Caco-2 (cell line): ENCODE measurements at regions not wholly inside any gene's neighbourhood (a gene's known extent, or its start where the extent isn't known, plus 50 kb on each side); places are given as distances from the start of the nearest gene placed in this dataset.
"Not testable (repeated sequence)": the region's sequence is repeated elsewhere in the genome, so short reads cannot be mapped to it uniquely, and the experiment has no call there.

Experiments
- BruUV-seq: library from RNA; stranded (reverse); fragments of 400-500 nt; replicated peaks from 2 replicates; lab custom pipeline; 2021; lab: Mats Ljungman, UMichigan
- CTCF ChIA-PET: fragments of 300-600 bp; sonication (Branson Sonifier 250); formaldehyde crosslinking; loops from one replicate; lab custom pipeline; 2022; ENCODE audit warnings: antibody characterized with exemption; lab: Charles Lee
- POLR2A ChIA-PET: fragments of 300-600 bp; sonication (Branson Sonifier 250); formaldehyde crosslinking; loops from one replicate; lab custom pipeline; 2022; ENCODE audit warnings: antibody characterized with exemption; lab: Charles Lee
- DNase-seq, 2 experiments: peaks; one replicate each; pipeline versions ENCODE4 v3.0.0 to v3.0.0-alpha.2; 2020 to 2022
- H3K27me3 ChIP-seq: replicated peaks from 2 replicates; pipeline ENCODE4 v1.6.0; 2011; ENCODE audit warnings: low read length; ENCODE audit not compliant: control insufficient read depth, insufficient read depth
- H3K36me3 ChIP-seq: 2 replicates; pipeline ENCODE4 v1.5.1; 2011; ENCODE audit warnings: low read length; ENCODE audit not compliant: control insufficient read depth, insufficient read depth
- H3K4me1 ChIP-seq: fragments of 250-450 bp; sonication (Bioruptor Pico); 2 replicates; pipeline ENCODE4 v1.5.1; 2020; ENCODE audit warnings: mild to moderate bottlenecking
- H3K4me3 ChIP-seq: 2 replicates; pipeline ENCODE4 v1.5.1; 2011; ENCODE audit warnings: low read depth, mild to moderate bottlenecking, control low read depth, low read length
- H3K9me3 ChIP-seq: fragments of 250-450 bp; sonication (Bioruptor Pico); 2 replicates; pipeline ENCODE4 v1.5.1; 2020; ENCODE audit warnings: mild to moderate bottlenecking, moderate library complexity
- H3K27ac Mint-ChIP-seq: one replicate; pipeline ENCODE4 v1.8.0; 2022; ENCODE audit warnings: mixed read lengths; ENCODE audit not compliant: unreplicated experiment
- H3K27me3 Mint-ChIP-seq: one replicate; pipeline ENCODE4 v1.8.0; 2022; ENCODE audit warnings: mixed read lengths; ENCODE audit not compliant: insufficient read depth, unreplicated experiment
- H3K36me3 Mint-ChIP-seq: one replicate; pipeline ENCODE4 v1.8.0; 2022; ENCODE audit warnings: mild to moderate bottlenecking, mixed read lengths; ENCODE audit not compliant: insufficient read depth, unreplicated experiment
- H3K4me1 Mint-ChIP-seq: one replicate; pipeline ENCODE4 v1.8.0; 2022; ENCODE audit warnings: low read depth, mixed read lengths; ENCODE audit not compliant: unreplicated experiment
- H3K4me3 Mint-ChIP-seq: one replicate; pipeline ENCODE4 v1.8.0; 2022; ENCODE audit warnings: mild to moderate bottlenecking, moderate library complexity, mixed read lengths; ENCODE audit not compliant: unreplicated experiment
- H3K9me3 Mint-ChIP-seq: one replicate; pipeline ENCODE4 v1.8.0; 2022; ENCODE audit warnings: mixed read lengths; ENCODE audit not compliant: unreplicated experiment
- intact Hi-C: fragments of 100-400 bp; cut with micrococcal nuclease; formaldehyde crosslinking; loops from one replicate; pipeline ENCODE4 v1.10.0; 2022; ENCODE audit not compliant: unreplicated experiment
- TF ChIP-seq, protein P1 (sequence below), 2 experiments: fragments of 200-600 bp in 1 of 2; IDR thresholded peaks; 1 replicate in 1 of 2; 2 replicates in 1 of 2; pipeline versions ENCODE4 v1.5.1 to v1.8.0; 2011 to 2022; ENCODE audit warnings: antibody characterized with exemption in 1 of 2, control low read depth in 1 of 2, inconsistent platforms in 1 of 2, low read depth in 1 of 2, low read length in 1 of 2, mild to moderate bottlenecking in 1 of 2, moderate library complexity in 1 of 2; ENCODE audit not compliant: insufficient read depth in 1 of 2, severe bottlenecking in 1 of 2, unreplicated experiment in 1 of 2

DNA sequence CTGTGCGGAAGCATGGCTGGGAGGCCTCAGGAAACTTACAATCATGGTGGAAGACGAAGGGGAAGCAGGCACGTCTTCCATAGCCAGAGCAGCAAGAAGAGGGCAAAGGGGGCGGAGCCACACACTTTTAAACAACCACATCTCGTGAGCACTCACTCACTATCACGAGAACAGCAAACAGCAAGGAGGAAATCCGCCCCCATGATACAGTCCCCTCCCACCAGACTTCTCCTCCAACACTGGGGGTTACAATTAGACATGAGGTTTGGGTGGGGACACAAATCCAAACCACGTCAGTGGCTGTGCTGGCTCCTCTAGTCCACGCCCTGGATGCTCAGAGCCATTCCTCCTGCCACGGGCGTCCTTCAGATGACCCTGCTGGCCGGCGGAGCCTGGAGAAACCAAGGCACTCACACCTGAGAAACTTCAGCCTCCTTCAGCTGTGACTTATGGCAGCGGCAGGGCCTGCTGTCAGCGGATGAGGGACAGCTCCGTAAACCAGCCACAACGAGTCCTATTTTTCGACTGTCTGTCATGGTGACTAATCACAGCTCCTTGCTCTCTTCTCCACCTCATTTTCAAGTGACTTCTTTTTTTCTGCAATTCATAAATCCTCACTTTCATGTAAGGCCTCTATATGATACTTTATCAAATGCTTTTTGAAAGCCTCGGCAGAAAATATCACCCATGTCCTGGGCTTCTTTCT is 167.9 kb upstream of the PFKP start:
- H3K36me3 Mint-ChIP-seq = no peaks in the 10 kb centered on the region
- no peak overlapping the region for H3K4me3 Mint-ChIP-seq
- no peak overlapping the region for H3K27ac Mint-ChIP-seq
- no peaks in the 10 kb centered on the region for H3K4me1 Mint-ChIP-seq
- ChIA-PET CTCF (no interaction called here), POLR2A (no interaction called here)
- Histone ChIP-seq H3K9me3 (no peaks in the 10 kb centered on the region), H3K36me3 (no peaks in the 10 kb centered on the region), H3K4me1 (no peaks in the 10 kb centered on the region), H3K4me3 (no peak overlapping the region), H3K27me3 (peaks cover 6% of the 10 kb centered on the region)
- TF ChIP-seq, protein P1, sequence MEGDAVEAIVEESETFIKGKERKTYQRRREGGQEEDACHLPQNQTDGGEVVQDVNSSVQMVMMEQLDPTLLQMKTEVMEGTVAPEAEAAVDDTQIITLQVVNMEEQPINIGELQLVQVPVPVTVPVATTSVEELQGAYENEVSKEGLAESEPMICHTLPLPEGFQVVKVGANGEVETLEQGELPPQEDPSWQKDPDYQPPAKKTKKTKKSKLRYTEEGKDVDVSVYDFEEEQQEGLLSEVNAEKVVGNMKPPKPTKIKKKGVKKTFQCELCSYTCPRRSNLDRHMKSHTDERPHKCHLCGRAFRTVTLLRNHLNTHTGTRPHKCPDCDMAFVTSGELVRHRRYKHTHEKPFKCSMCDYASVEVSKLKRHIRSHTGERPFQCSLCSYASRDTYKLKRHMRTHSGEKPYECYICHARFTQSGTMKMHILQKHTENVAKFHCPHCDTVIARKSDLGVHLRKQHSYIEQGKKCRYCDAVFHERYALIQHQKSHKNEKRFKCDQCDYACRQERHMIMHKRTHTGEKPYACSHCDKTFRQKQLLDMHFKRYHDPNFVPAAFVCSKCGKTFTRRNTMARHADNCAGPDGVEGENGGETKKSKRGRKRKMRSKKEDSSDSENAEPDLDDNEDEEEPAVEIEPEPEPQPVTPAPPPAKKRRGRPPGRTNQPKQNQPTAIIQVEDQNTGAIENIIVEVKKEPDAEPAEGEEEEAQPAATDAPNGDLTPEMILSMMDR (IDR thresholded peaks at IDR 0.05; ENCODE audit: insufficient read depth in 1 of 2, low read depth in 1 of 2, low read length in 1 of 2, severe bottlenecking in 1 of 2, unreplicated experiment in 1 of 2) = no peak
- H3K9me3 Mint-ChIP-seq = no peaks in the 10 kb centered on the region
- BruUV-seq = no TSS peak
- peaks cover 30% of the 10 kb centered on the region for H3K27me3 Mint-ChIP-seq
- no peak for DNase-seq
- intact Hi-C loops = no loop called here

DNA sequence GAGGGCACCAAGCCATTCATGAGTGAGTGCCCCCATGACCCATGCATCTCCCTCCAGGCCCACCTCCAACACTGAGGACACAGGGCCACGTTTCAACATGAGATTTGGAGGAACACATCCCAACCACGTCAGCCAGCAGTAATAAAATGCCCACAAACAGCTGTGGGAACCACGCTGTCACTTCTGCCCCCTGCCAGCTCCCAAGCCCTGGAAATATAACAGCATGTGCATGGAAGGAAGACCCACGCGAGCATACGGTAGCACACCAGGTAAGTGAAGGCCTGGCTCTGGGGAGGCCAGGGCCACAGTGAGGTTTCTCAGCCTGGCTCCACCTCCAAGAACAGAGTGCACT is 168.9 kb upstream of the PFKP start:
- Mint-ChIP-seq H3K4me3 (no peak overlapping the region), H3K9me3 (no peaks in the 10 kb centered on the region), H3K4me1 (no peaks in the 10 kb centered on the region), H3K36me3 (no peaks in the 10 kb centered on the region), H3K27me3 (peaks cover 25% of the 10 kb centered on the region), H3K27ac (no peak overlapping the region)
- TF ChIP-seq, protein P1 (IDR thresholded peaks at IDR 0.05; ENCODE audit: insufficient read depth in 1 of 2, low read depth in 1 of 2, low read length in 1 of 2, severe bottlenecking in 1 of 2, unreplicated experiment in 1 of 2) = no peak
- ChIA-PET CTCF (no interaction called here), POLR2A (no interaction called here)
- no peaks in the 10 kb centered on the region for H3K4me1 ChIP-seq
- DNase-seq = no peak
- H3K27me3 ChIP-seq = peaks cover 5% of the 10 kb centered on the region
- H3K36me3 ChIP-seq = no peaks in the 10 kb centered on the region
- no peak overlapping the region for H3K4me3 ChIP-seq
- BruUV-seq = no TSS peak
- no peaks in the 10 kb centered on the region for H3K9me3 ChIP-seq
- intact Hi-C loops = no loop called here

DNA sequence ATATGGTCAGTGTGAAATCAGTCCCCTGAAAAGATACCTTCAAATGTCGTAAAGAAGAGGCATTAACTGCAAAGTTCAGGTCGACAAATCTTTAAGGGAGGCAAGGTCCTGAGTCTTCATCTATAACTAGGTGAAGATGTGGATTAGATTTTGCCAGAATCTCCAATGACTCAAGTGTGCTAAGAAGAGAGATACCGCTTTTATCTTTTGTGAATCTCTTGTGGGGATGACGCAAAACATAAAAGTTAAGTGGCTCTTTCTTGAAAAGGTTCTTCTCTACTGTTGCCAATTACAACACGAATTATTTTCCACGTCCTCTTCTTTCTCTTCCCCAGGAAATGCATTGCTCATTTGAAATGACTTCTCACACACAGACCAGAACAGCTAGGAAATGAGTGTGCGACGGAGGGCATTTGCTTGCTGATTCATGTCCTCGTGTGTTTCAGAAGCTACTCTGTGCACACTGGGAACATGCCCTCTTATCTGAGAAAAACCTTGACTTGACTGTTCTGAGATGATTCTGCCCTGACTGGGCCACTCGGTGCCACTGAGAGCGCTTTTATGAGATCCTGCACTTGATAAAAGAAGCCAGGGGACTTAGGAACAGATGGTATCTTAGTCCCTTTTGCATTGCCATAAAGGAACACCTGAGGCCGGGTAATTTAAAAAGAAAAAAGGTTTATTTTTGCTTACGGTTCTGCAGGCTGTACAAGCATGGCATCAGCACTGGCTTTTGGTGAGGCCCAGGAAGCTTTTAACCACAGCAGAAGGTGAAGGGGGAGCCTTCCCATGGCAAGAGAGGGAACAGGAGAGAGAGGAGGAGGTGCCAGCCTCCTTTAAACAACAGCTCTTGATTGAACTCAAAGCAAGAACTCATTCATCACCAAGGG is 169.5 kb upstream of the PFKP start:
- Histone ChIP-seq H3K4me1 (no peaks in the 10 kb centered on the region), H3K36me3 (no peaks in the 10 kb centered on the region), H3K4me3 (no peak overlapping the region), H3K27me3 (peaks cover 2% of the 10 kb centered on the region; the same call in 1 of the 2 replicates), H3K9me3 (no peaks in the 10 kb centered on the region)
- CTCF ChIA-PET = no interaction called here
- Mint-ChIP-seq H3K4me3 (no peak overlapping the region), H3K27ac (no peak overlapping the region), H3K4me1 (no peaks in the 10 kb centered on the region), H3K36me3 (no peaks in the 10 kb centered on the region), H3K9me3 (no peaks in the 10 kb centered on the region), H3K27me3 (peaks cover 27% of the 10 kb centered on the region)
- BruUV-seq = no TSS peak
- TF ChIP-seq, protein P1 (IDR thresholded peaks at IDR 0.05; ENCODE audit: insufficient read depth in 1 of 2, low read depth in 1 of 2, low read length in 1 of 2, severe bottlenecking in 1 of 2, unreplicated experiment in 1 of 2) = no peak
- intact Hi-C loops = no loop called here
- POLR2A ChIA-PET = no interaction called here
- no peak for DNase-seq

DNA sequence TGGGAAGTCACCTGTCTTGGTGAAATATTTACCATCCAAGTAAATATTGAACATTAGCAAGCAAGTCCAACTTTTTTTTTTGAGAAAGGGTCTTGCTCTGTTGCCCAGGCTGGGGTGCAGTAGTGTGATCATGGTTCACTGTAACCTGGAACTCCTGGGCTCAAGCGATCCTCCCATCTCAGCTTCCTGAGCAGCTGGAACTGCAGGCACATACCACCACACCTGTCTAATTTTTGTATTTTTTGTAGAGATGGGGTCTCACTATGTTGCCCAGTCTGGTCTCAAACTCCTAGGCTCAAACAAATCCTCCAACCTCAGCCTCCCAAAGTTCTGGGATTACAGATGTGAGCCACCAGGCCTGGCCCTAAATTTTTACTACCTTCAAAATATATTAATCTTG is 171.0 kb upstream of the PFKP start:
- POLR2A ChIA-PET, H3K9me3 ChIP-seq, H3K36me3 ChIP-seq, intact Hi-C loops, CTCF ChIA-PET, H3K27ac Mint-ChIP-seq, H3K4me1 ChIP-seq, H3K4me1 Mint-ChIP-seq, BruUV-seq, H3K27me3 ChIP-seq, H3K9me3 Mint-ChIP-seq, H3K4me3 ChIP-seq, DNase-seq, H3K4me3 Mint-ChIP-seq, H3K36me3 Mint-ChIP-seq: not testable (repeated sequence)
- H3K27me3 Mint-ChIP-seq = peaks cover 22% of the 10 kb centered on the region
